SK-N-SH (cell line): ENCODE measurements at regions not wholly inside any gene's neighbourhood (a gene's known extent, or its start where the extent isn't known, plus 50 kb on each side); places are given as distances from the start of the nearest gene placed in this dataset.

Experiments
- CTCF ChIA-PET: fragments of 300-600, 350-600 bp; formaldehyde crosslinking; extraction: SDS; loops from one replicate; lab custom pipeline; 2021; lab: Yijun Ruan, JAX
- POLR2A ChIA-PET: fragments of 350-600 bp; sonication (Branson Sonifier 250); formaldehyde crosslinking; extraction: SDS; loops from one replicate; lab custom pipeline; 2020; ENCODE audit warnings: antibody characterized with exemption, inconsistent platforms; lab: Yijun Ruan, JAX
- DNase-seq: peaks from one replicate; pipeline ENCODE4 v3.0.0; 2012
- H2AFZ ChIP-seq: fragments of 200-600 bp; sonication (generic); 2 replicates; pipeline ENCODE4 v1.8.1; 2016; ENCODE audit warnings: antibody characterized with exemption, mild to moderate bottlenecking, low read depth
- H3F3A ChIP-seq: fragments of 200-600 bp; sonication (generic); replicated peaks from 2 replicates; pipeline ENCODE3; 2016; ENCODE audit warnings: antibody characterized with exemption, mild to moderate bottlenecking; ENCODE audit not compliant: insufficient read depth
- H3K27ac ChIP-seq, 2 experiments: fragments of 200-500 bp in 1 of 2; fragments of 200-600 bp in 1 of 2; sonication (Bioruptor generic) in 1 of 2; sonication (generic), shearing (Covaris generic) in 1 of 2; 2 replicates each; pipeline versions ENCODE4 v1.5.1 to v1.6.1; 2014 to 2016; ENCODE audit warnings: low read depth in 2 of 2, inconsistent platforms in 1 of 2, low read length in 1 of 2, mild to moderate bottlenecking in 1 of 2, mixed read lengths in 1 of 2
- H3K27me3 ChIP-seq: fragments of 200-600 bp; sonication (generic), shearing (Covaris generic); 2 replicates; pipeline ENCODE4 v1.6.1; 2016; ENCODE audit warnings: mixed run types; ENCODE audit not compliant: insufficient read depth
- H3K36me3 ChIP-seq, 2 experiments: fragments of 200-500 bp in 1 of 2; fragments of 200-600 bp in 1 of 2; sonication (Bioruptor generic) in 1 of 2; sonication (generic) in 1 of 2; replicated peaks in 1 of 2; 2 replicates each; pipeline versions ENCODE3 to v1.5.1; 2014 to 2016; ENCODE audit warnings: low read length in 1 of 2, mild to moderate bottlenecking in 1 of 2; ENCODE audit not compliant: insufficient read depth in 2 of 2, control insufficient read depth in 1 of 2
- H3K4me1 ChIP-seq, 2 experiments: fragments of 200-500 bp in 1 of 2; fragments of 200-600 bp in 1 of 2; sonication (Bioruptor generic) in 1 of 2; sonication (generic), shearing (Covaris generic) in 1 of 2; 2 replicates each; pipeline versions ENCODE4 v1.5.1 to v1.6.1; 2014 to 2016; ENCODE audit warnings: low read depth in 1 of 2, low read length in 1 of 2, mixed run types in 1 of 2; ENCODE audit not compliant: insufficient read depth in 2 of 2, control insufficient read depth in 1 of 2
- H3K4me2 ChIP-seq: fragments of 200-600 bp; sonication (generic), shearing (Covaris generic); 2 replicates; pipeline ENCODE4 v1.6.1; 2017; ENCODE audit warnings: mixed run types
- H3K4me3 ChIP-seq, 2 experiments: fragments of 200-500 bp in 1 of 2; fragments of 200-600 bp in 1 of 2; sonication (Bioruptor generic) in 1 of 2; sonication (generic), shearing (Covaris generic) in 1 of 2; 2 replicates each; pipeline versions ENCODE4 v1.5.1 to v1.8.1; 2014 to 2016; ENCODE audit warnings: low read depth in 2 of 2, inconsistent platforms in 1 of 2, low read length in 1 of 2, mild to moderate bottlenecking in 1 of 2, mixed read lengths in 1 of 2, moderate library complexity in 1 of 2
- H3K79me2 ChIP-seq: fragments of 200-600 bp; sonication (generic); 2 replicates; pipeline ENCODE4 v1.8.1; 2017; ENCODE audit warnings: mild to moderate bottlenecking; ENCODE audit not compliant: insufficient read depth
- H3K9ac ChIP-seq: fragments of 200-600 bp; sonication (generic); 2 replicates; pipeline ENCODE4 v1.6.1; 2017; ENCODE audit warnings: mixed run types
- H3K9me2 ChIP-seq: fragments of 200-600 bp; sonication (generic); 2 replicates; pipeline ENCODE4 v1.6.1; 2017; ENCODE audit warnings: mixed run types
- H3K9me3 ChIP-seq: fragments of 200-600 bp; sonication (generic); 2 replicates; pipeline ENCODE4 v1.6.1; 2017; ENCODE audit warnings: mixed run types, mild to moderate bottlenecking, moderate library complexity
- H4K20me1 ChIP-seq: fragments of 200-600 bp; sonication (generic); 2 replicates; pipeline ENCODE4 v1.6.1; 2017; ENCODE audit warnings: mild to moderate bottlenecking, mixed run types; ENCODE audit not compliant: insufficient read depth
- CHD2 ChIP-seq: fragments of 150-350 bp; IDR thresholded peaks from 2 replicates; pipeline ENCODE4 v1.6.1; 2018; ENCODE audit warnings: low read length; ENCODE audit not compliant: partially characterized antibody
- EP300 ChIP-seq, 2 experiments: IDR thresholded peaks; 2 replicates each; pipeline versions ENCODE4 v1.4.0 to v1.6.1; 2012; ENCODE audit warnings: borderline replicate concordance in 1 of 2, low read depth in 1 of 2, low read length in 1 of 2
- EZH2phosphoT487 ChIP-seq: fragments of 200-600 bp; sonication (generic); IDR thresholded peaks from 2 replicates; pipeline ENCODE4 v1.6.1; 2017; ENCODE audit warnings: low read depth, mixed run types, mild to moderate bottlenecking, antibody characterized with exemption, moderate library complexity, borderline replicate concordance
- FOXJ3 ChIP-seq: sonication (generic); formaldehyde crosslinking; IDR thresholded peaks from 2 replicates; pipeline ENCODE4 v1.5.1; 2020; ENCODE audit warnings: mild to moderate bottlenecking, missing genetic modification reagents
- GABPA ChIP-seq: IDR thresholded peaks from 2 replicates; pipeline ENCODE4 v1.4.0; 2012; ENCODE audit warnings: low read depth, mild to moderate bottlenecking
- GATA2 ChIP-seq: sonication (generic); formaldehyde crosslinking; IDR thresholded peaks from 2 replicates; pipeline ENCODE4 v1.5.0; 2020; ENCODE audit warnings: mild to moderate bottlenecking, missing genetic modification reagents
- JUND ChIP-seq: IDR thresholded peaks from 2 replicates; pipeline ENCODE4 v1.4.0; 2012
- RAD21 ChIP-seq: IDR thresholded peaks from 2 replicates; pipeline ENCODE4 v1.6.1; 2012; ENCODE audit warnings: mild to moderate bottlenecking, low read length
- RCOR1 ChIP-seq: fragments of 150-350 bp; IDR thresholded peaks from 2 replicates; pipeline ENCODE4 v1.6.1; 2017; ENCODE audit warnings: antibody characterized with exemption, low read length
- RFX5 ChIP-seq: IDR thresholded peaks from 2 replicates; pipeline ENCODE4 v1.6.1; 2012; ENCODE audit warnings: mild to moderate bottlenecking, improper control_type of control experiment, low read length
- SMC3 ChIP-seq: IDR thresholded peaks from 2 replicates; pipeline ENCODE4 v1.6.1; 2012; ENCODE audit warnings: low read depth, low read length, improper control_type of control experiment
- TAF1 ChIP-seq: IDR thresholded peaks from 2 replicates; pipeline ENCODE4 v1.6.1; 2012; ENCODE audit warnings: low read depth, mild to moderate bottlenecking, low read length, moderate library complexity, borderline replicate concordance
- WGBS: methylation state at CpG from one replicate; pipeline ENCODE4 v1.1.6; 2017; ENCODE audit warnings: low lambda C conversion rate; 5-methylcytosine and 5-hydroxymethylcytosine counted together
- TF ChIP-seq, protein P1 (sequence below): fragments of 150-350 bp; IDR thresholded peaks from 2 replicates; pipeline ENCODE4 v1.6.1; 2017; ENCODE audit warnings: antibody characterized with exemption, low read length, low read depth, borderline replicate concordance

DNA sequence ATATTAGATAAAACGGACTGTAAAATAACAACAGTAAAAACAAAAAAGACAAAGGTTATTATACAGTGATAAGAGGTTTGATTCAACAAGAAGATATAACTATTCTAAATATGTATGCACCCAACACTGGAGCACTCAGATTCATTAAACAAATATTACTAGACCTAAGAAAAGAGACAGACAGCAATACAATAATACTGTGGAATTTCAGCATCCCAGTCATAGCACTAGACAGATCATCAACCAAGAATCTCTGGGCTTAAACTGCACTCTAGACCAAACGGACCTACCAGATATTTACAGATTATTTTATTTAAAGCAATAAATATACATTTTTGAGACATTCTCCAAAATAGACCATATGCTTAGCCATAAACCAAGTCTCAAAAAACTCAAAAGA, 263.8 kb downstream of the C6orf118 start:
- H3K4me2 ChIP-seq = no peak overlapping the region
- DNase-seq = no peak
- H2AFZ ChIP-seq = no peak overlapping the region
- no peak overlapping the region for H3K27ac ChIP-seq
- no peak overlapping the region for H3K4me3 ChIP-seq
- WGBS = 5% methylated on average over 2 of the region's 2 CpGs
- CTCF ChIA-PET = no interaction called here
- no peaks in the 10 kb centered on the region for H3F3A ChIP-seq
- no peaks in the 10 kb centered on the region for H3K27me3 ChIP-seq
- H3K9ac ChIP-seq = no peak overlapping the region
- H3K9me2 ChIP-seq = no peaks in the 10 kb centered on the region
- H4K20me1 ChIP-seq = no peaks in the 10 kb centered on the region
- 0 out of 2 replicates have a peak, but pooled peaks cover 3% of the 10 kb centered on the region for H3K9me3 ChIP-seq
- no peaks in the 10 kb centered on the region for H3K79me2 ChIP-seq
- POLR2A ChIA-PET = no interaction called here
- H3K36me3 ChIP-seq = no peaks in the 10 kb centered on the region
- H3K4me1 ChIP-seq = no peaks in the 10 kb centered on the region; a peak in 1 of 4 replicates
- TF ChIP-seq EP300 (IDR thresholded peaks at IDR 0.05; ENCODE audit: borderline replicate concordance in 1 of 2, low read depth in 1 of 2, low read length in 1 of 2) (no peak), RFX5 (no peak), SMC3 (no peak), RAD21 (no peak), RCOR1 (no peak), GATA2 (CRISPR knock-in tag) (no peak), GABPA (no peak)
- TF ChIP-seq, protein P1, sequence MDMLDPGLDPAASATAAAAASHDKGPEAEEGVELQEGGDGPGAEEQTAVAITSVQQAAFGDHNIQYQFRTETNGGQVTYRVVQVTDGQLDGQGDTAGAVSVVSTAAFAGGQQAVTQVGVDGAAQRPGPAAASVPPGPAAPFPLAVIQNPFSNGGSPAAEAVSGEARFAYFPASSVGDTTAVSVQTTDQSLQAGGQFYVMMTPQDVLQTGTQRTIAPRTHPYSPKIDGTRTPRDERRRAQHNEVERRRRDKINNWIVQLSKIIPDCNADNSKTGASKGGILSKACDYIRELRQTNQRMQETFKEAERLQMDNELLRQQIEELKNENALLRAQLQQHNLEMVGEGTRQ = no peak

DNA sequence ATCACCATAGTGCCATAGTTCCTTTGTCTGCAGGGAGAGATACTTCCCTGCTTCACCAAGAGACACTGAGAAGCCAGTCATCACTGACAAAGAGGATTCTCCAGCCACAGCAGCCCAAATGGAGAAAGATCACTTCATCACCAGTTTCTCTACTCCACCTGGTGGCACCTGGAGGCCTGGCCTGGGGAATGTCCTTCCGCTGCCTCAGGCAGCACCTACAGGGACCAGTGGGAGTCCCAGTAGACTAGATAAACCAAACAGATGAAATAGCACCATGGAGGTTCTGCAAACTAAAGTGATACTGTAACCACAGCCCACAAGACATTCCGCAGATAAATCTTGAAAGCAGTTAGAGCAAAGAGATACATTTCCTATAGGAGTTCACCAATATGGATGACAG, 266.5 kb downstream of the C6orf118 start:
- no peak overlapping the region for H3K4me2 ChIP-seq
- no peak overlapping the region for H3K27ac ChIP-seq
- H3K27me3 ChIP-seq = no peaks in the 10 kb centered on the region
- ChIA-PET POLR2A (no interaction called here), CTCF (no interaction called here)
- H3F3A ChIP-seq = no peaks in the 10 kb centered on the region
- TF ChIP-seq JUND = no peak
- no peak for TF ChIP-seq RFX5
- TF ChIP-seq EP300 (IDR thresholded peaks at IDR 0.05; ENCODE audit: borderline replicate concordance in 1 of 2, low read depth in 1 of 2, low read length in 1 of 2) = no peak
- TF ChIP-seq FOXJ3 (CRISPR knock-in tag) = no peak
- TF ChIP-seq EZH2phosphoT487 = no peak
- no peak for TF ChIP-seq CHD2
- no peak for TF ChIP-seq TAF1
- no peak overlapping the region for H2AFZ ChIP-seq
- H3K9me3 ChIP-seq = peaks cover 3% of the 10 kb centered on the region; the same call in 1 of the 2 replicates
- H3K4me1 ChIP-seq = no peaks in the 10 kb centered on the region
- H3K4me3 ChIP-seq = no peak overlapping the region
- H3K9ac ChIP-seq = no peak overlapping the region
- no peaks in the 10 kb centered on the region for H3K36me3 ChIP-seq
- no peaks in the 10 kb centered on the region for H3K79me2 ChIP-seq
- no peaks in the 10 kb centered on the region for H4K20me1 ChIP-seq
- 56% methylated on average over 2 of the region's 2 CpGs for WGBS
- DNase-seq = no peak
- H3K9me2 ChIP-seq = no peaks in the 10 kb centered on the region
